Activated B cell treated with CpG ODN at 0.5 μM for 24 hours (primary cell): ENCODE measurements at regions not wholly inside any gene's neighbourhood (a gene's known extent, or its start where the extent isn't known, plus 50 kb on each side); places are given as distances from the start of the nearest gene placed in this dataset.

Source experiments
- ATAC-seq: fragments of 200-7000 bp; cut with Tn5 transposase; one replicate; pipeline ENCODE4 v1.10.0; 2021; ENCODE audit warnings: low read depth, mild to moderate bottlenecking, moderate library complexity
- CTCF ChIA-PET: fragments of 350-600 bp; sonication (Branson Sonifier 250); formaldehyde crosslinking; loops from one replicate; lab custom pipeline; 2021; ENCODE audit warnings: antibody characterized with exemption; lab: Charles Lee
- POLR2A ChIA-PET: fragments of 350-600 bp; sonication (Branson Sonifier 250); formaldehyde crosslinking; loops from one replicate; lab custom pipeline; 2021; ENCODE audit warnings: antibody characterized with exemption; lab: Charles Lee
- DNase-seq: peaks from one replicate; pipeline ENCODE4 v3.0.0; 2022
- H3K27ac Mint-ChIP-seq: one replicate; pipeline ENCODE4 v1.8.0; 2020; ENCODE audit warnings: mixed read lengths
- H3K27me3 Mint-ChIP-seq: one replicate; pipeline ENCODE4 v1.8.0; 2021; ENCODE audit warnings: mixed read lengths
- H3K36me3 Mint-ChIP-seq: one replicate; pipeline ENCODE4 v1.8.0; 2021; ENCODE audit warnings: low read depth, mixed read lengths
- H3K4me1 Mint-ChIP-seq: one replicate; pipeline ENCODE4 v1.8.0; 2021; ENCODE audit warnings: mixed read lengths
- H3K4me3 Mint-ChIP-seq: one replicate; pipeline ENCODE4 v1.8.0; 2020; ENCODE audit warnings: mild to moderate bottlenecking, mixed read lengths
- H3K9me3 Mint-ChIP-seq: one replicate; pipeline ENCODE4 v1.8.0; 2020; ENCODE audit warnings: mixed read lengths
- intact Hi-C: fragments of 100-400 bp; cut with micrococcal nuclease; formaldehyde crosslinking; loops from one replicate; pipeline ENCODE4 v1.15.1; 2024
- TF ChIP-seq, protein P1 (sequence below): fragments of 200-600 bp; IDR thresholded peaks from one replicate; pipeline ENCODE4 v1.8.0; 2022; ENCODE audit warnings: antibody characterized with exemption, mild to moderate bottlenecking

DNA sequence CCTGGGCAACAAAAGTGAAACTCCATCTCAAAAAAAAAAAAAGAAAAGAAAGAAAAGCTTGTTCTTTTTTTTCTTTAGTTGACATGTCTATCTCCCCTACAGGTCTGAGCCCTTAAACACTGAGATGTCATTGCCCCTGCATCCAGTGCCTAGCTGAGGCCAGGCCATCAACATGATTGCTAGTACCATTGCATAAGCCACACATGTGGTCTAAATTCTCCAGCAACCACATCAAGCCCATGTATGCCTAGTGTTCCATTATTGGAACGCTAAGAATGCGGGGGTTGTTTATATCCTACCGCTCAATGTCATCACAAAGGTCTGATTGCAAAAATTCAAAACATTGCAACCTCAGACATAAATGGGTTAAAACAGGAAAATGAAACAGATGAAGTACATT, 62.7 kb downstream of the NPTX2 start:
- Mint-ChIP-seq H3K36me3 (no peaks in the 10 kb centered on the region), H3K4me1 (no peaks in the 10 kb centered on the region), H3K9me3 (peaks cover 4% of the 10 kb centered on the region), H3K27ac (no peak overlapping the region), H3K27me3 (peaks cover 14% of the 10 kb centered on the region), H3K4me3 (no peak overlapping the region)
- ChIA-PET POLR2A (no interaction called here), CTCF (no interaction called here)
- intact Hi-C loops, result no loop called here
- DNase-seq (no peak), ATAC-seq (no peak)
- TF ChIP-seq, protein P1, sequence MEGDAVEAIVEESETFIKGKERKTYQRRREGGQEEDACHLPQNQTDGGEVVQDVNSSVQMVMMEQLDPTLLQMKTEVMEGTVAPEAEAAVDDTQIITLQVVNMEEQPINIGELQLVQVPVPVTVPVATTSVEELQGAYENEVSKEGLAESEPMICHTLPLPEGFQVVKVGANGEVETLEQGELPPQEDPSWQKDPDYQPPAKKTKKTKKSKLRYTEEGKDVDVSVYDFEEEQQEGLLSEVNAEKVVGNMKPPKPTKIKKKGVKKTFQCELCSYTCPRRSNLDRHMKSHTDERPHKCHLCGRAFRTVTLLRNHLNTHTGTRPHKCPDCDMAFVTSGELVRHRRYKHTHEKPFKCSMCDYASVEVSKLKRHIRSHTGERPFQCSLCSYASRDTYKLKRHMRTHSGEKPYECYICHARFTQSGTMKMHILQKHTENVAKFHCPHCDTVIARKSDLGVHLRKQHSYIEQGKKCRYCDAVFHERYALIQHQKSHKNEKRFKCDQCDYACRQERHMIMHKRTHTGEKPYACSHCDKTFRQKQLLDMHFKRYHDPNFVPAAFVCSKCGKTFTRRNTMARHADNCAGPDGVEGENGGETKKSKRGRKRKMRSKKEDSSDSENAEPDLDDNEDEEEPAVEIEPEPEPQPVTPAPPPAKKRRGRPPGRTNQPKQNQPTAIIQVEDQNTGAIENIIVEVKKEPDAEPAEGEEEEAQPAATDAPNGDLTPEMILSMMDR, result no peak

DNA sequence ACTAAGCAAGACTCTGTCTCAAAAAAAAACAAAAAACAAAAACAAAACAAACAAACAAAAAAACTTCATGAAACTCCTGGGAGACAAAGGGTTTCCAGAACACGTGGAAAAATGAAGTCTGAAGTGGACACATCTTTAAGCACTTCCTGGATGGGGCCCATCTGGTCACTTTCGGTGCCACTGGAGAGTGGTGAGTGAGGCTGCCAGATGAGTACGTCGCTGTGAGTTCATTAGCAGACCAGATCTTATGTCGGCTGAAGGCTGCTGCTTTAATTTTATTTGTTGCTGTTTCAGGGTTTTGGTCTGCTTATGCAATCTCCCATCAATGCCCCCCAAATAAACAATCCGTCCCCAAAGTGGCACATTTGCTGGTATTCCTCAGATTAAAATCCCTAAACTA, 64.4 kb downstream of the NPTX2 start:
- H3K27ac Mint-ChIP-seq, result no peak overlapping the region
- H3K36me3 Mint-ChIP-seq, result no peaks in the 10 kb centered on the region
- peaks cover 8% of the 10 kb centered on the region for H3K9me3 Mint-ChIP-seq
- DNase-seq (no peak), ATAC-seq (no peak)
- ChIA-PET CTCF (no interaction called here), POLR2A (no interaction called here)
- intact Hi-C loops, result no loop called here
- peaks cover 14% of the 10 kb centered on the region for H3K27me3 Mint-ChIP-seq
- no peaks in the 10 kb centered on the region for H3K4me1 Mint-ChIP-seq
- no peak overlapping the region for H3K4me3 Mint-ChIP-seq
- TF ChIP-seq, protein P1, result no peak

DNA sequence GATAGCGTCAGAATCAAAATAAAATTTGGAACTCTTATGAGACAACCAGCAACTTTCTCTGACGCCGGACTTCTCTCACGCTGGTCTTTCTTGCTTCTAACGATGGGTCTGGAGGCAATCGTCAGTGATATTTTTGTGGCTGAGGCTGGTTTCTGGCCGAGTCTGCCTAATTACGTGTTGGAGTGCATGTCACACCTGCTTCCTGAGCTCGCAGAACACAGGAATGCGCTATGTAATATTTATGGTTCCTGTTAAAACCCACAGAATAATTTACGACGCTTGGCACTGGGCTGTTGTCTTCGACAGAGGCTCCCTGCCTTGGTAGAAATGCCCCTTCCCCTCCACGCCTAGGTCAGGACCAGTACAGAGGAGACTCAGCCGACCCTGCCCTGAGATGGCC, 64.9 kb downstream of the NPTX2 start:
- no peak for DNase-seq
- no peak overlapping the region for H3K4me3 Mint-ChIP-seq
- H3K9me3 Mint-ChIP-seq, result peaks cover 11% of the 10 kb centered on the region
- peaks cover 14% of the 10 kb centered on the region for H3K27me3 Mint-ChIP-seq
- intact Hi-C loops, result no loop called here
- ATAC-seq, result no peak
- H3K27ac Mint-ChIP-seq, result no peak overlapping the region
- H3K36me3 Mint-ChIP-seq, result no peaks in the 10 kb centered on the region
- H3K4me1 Mint-ChIP-seq, result no peaks in the 10 kb centered on the region
- ChIA-PET CTCF (no interaction called here), POLR2A (no interaction called here)
- TF ChIP-seq, protein P1, result no peak

DNA sequence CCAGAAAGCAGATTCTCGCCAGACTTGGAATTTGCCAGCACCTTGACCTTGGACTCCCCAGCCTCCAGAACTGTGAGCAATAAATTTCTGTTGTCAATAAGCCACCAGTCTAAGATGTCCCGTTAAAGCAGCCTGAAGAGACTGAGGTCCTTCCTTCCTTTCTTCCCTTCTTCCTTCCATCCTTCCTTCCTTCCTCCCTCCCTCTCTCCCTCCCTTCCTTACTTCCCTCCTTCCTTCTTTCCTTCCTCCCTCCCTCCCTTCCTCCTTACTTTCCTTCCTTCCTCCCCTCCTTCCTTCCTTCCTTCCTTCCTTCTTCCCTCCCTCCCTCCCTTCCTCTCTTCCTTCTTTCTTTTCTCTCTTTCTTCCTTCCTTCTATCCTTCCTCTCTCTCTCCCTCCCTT, 66.4 kb downstream of the NPTX2 start:
- no peak for ATAC-seq
- H3K4me1 Mint-ChIP-seq, result no peaks in the 10 kb centered on the region
- TF ChIP-seq, protein P1, result no peak
- ChIA-PET POLR2A (no interaction called here), CTCF (no interaction called here)
- no peaks in the 10 kb centered on the region for H3K36me3 Mint-ChIP-seq
- DNase-seq, result no peak
- no peak overlapping the region for H3K4me3 Mint-ChIP-seq
- intact Hi-C loops, result no loop called here
- H3K9me3 Mint-ChIP-seq, result peaks cover 10% of the 10 kb centered on the region
- H3K27ac Mint-ChIP-seq, result no peak overlapping the region
- peaks cover 14% of the 10 kb centered on the region for H3K27me3 Mint-ChIP-seq

DNA sequence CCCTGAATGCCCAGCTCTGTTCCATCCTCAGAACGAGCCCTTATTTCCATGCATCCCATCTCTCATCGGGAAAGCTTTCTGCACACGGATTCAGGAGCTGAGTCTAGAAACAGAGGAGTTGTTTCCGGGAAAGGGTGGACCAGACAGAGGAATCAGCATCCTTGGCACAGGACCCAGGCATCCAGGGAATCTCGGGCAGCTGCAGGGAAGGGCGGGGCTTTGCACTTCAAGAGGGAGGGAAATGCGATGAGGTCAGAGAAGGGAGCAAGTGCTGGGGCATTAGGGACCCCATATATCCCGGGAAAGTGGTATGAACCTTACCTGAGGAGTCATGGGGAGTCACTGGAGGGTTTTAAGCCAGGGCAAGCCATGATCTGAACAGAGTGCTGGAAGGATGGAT, 68.5 kb downstream of the NPTX2 start:
- intact Hi-C loops, result no loop called here
- CTCF ChIA-PET, result interaction anchor here (1.1 kb wide), 1 partner anchor 95 kb away, joined by 3 read pairs; no protein-coding TSS in a partner anchor
- Mint-ChIP-seq H3K27me3 (peaks cover 9% of the 10 kb centered on the region), H3K9me3 (peaks cover 20% of the 10 kb centered on the region), H3K4me1 (no peaks in the 10 kb centered on the region), H3K36me3 (no peaks in the 10 kb centered on the region), H3K4me3 (no peak overlapping the region), H3K27ac (no peak overlapping the region)
- POLR2A ChIA-PET, result interaction anchor here (0.6 kb wide), 1 partner anchor 16 kb away, joined by 5 read pairs; no protein-coding TSS in a partner anchor
- DNase-seq, result no peak
- TF ChIP-seq, protein P1, result no peak
- ATAC-seq, result no peak
